ENCODE measurements at regions not wholly inside any gene's neighbourhood (a gene's known extent, or its start where the extent isn't known, plus 50 kb on each side); places are given as distances from the start of the nearest gene placed in this dataset.

- H3K23ac ChIP-seq (ENCODE audit: low read depth, low read length, poor library complexity), result no peak overlapping the region
- no peak overlapping the region for H3K27ac ChIP-seq (replicated peaks; ENCODE audit: low read length)
- no peaks in the 10 kb centered on the region for H3K79me1 ChIP-seq (ENCODE audit: low read depth, low read length)
- H2BK120ac ChIP-seq (ENCODE audit: low read depth, low read length), result no peak overlapping the region
- no peak overlapping the region for H3K9ac ChIP-seq (ENCODE audit: low read depth, low read length, poor library complexity)
- no peak overlapping the region for H2AK5ac ChIP-seq (ENCODE audit: low read depth, low read length)
- no peak overlapping the region for H3K14ac ChIP-seq (ENCODE audit: low read length)
- H3K4me3 ChIP-seq (ENCODE audit: low read length in 2 of 2), result no peak overlapping the region
- no peak overlapping the region for H4K8ac ChIP-seq (ENCODE audit: low read depth, low read length)
- H3K18ac ChIP-seq (ENCODE audit: low read length), result no peak overlapping the region
- no peak overlapping the region for H4K91ac ChIP-seq (ENCODE audit: low read depth, low read length, poor library complexity)
- H3K4ac ChIP-seq (ENCODE audit: low read length), result no peak overlapping the region
- H3K9me3 ChIP-seq (replicated peaks in 1 of 2; ENCODE audit: control insufficient read depth in 2 of 2, insufficient read depth in 1 of 2, low read depth in 1 of 2, low read length in 2 of 2), result peaks cover 0 to 2% of the 10 kb centered on the region in 2 donors
- peak overlapping the region; percentile 30 for H2BK15ac ChIP-seq (ENCODE audit: low read length)
- H2BK12ac ChIP-seq (ENCODE audit: low read length), result no peak overlapping the region
- no peak for DNase-seq (ENCODE audit: low spot score)
- H2AFZ ChIP-seq (ENCODE audit: low read length), result no peak overlapping the region
- WGBS, 2 donors (ENCODE audit: extremely low coverage in 2 of 2, insufficient read length in 2 of 2, insufficient replicate concordance in 1 of 2), result no CpG with 5 or more reads among the region's 9 CpGs
- H3K4me2 ChIP-seq (ENCODE audit: insufficient read depth, low read length, poor library complexity, severe bottlenecking), result no peak overlapping the region
- peaks cover 5 to 6% of the 10 kb centered on the region in 2 donors for H3K4me1 ChIP-seq (ENCODE audit: control insufficient read depth in 2 of 2, insufficient read depth in 1 of 2, low read depth in 1 of 2, low read length in 2 of 2)
- peaks cover 0 to 12% (median 0%) of the 10 kb centered on the region in 3 experiments for H3K27me3 ChIP-seq (ENCODE audit: control insufficient read depth in 3 of 3, insufficient read depth in 3 of 3, low read depth in 1 of 3, low read length in 3 of 3)
- H2BK5ac ChIP-seq (ENCODE audit: low read length), result no peak overlapping the region
- no peaks in the 10 kb centered on the region for H3K36me3 ChIP-seq (replicated peaks in 1 of 2; ENCODE audit: control insufficient read depth in 2 of 2, insufficient read depth in 2 of 2, low read length in 2 of 2)
Observed at GRCh38 chr2:105575499-105576025, 169.2 kb upstream of the NCK2 start.

DNA sequence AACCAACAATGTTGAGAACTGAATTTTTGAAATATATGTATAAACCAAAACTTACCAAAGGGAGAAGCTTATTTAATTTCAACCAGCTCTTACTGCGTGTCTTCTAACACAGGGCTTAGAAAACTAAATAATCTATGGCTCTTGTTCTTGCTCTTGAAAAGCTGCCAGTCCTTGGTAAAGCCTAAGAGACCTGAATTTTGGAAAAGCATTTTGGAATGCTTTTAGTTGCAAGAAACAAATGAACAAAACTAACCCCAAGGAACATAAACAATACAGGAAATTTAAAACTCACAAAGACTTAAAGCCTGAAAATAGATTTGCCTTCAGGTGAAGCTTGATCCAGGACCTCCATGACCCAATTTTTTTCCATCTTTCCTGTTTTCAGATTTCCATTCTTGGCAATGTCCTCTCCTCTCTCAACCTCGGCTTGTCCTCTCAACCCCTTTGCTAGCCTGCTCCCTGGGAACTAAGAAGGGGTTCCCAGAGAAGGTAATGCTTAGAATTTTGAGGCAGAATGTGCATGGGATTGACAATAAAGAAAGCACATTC lies 169.8 kb upstream of the NCK2 start:
- H3K9me3 ChIP-seq (replicated peaks in 1 of 2; ENCODE audit: control insufficient read depth in 2 of 2, insufficient read depth in 1 of 2, low read depth in 1 of 2, low read length in 2 of 2), result no peaks in the 10 kb centered on the region
- no peak overlapping the region for H4K8ac ChIP-seq (ENCODE audit: low read depth, low read length)
- H3K79me1 ChIP-seq (ENCODE audit: low read depth, low read length), result no peaks in the 10 kb centered on the region
- H2BK5ac ChIP-seq (ENCODE audit: low read length), result no peak overlapping the region
- H2AFZ ChIP-seq (ENCODE audit: low read length), result no peak overlapping the region
- no peak overlapping the region for H2AK5ac ChIP-seq (ENCODE audit: low read depth, low read length)
- no peak overlapping the region for H2BK12ac ChIP-seq (ENCODE audit: low read length)
- H3K23ac ChIP-seq (ENCODE audit: low read depth, low read length, poor library complexity), result no peak overlapping the region
- no peak overlapping the region for H3K14ac ChIP-seq (ENCODE audit: low read length)
- no peak for DNase-seq (ENCODE audit: low spot score)
- H3K4ac ChIP-seq (ENCODE audit: low read length), result no peak overlapping the region
- no CpG with 5 or more reads among the region's 2 CpGs for WGBS, 2 donors (ENCODE audit: extremely low coverage in 2 of 2, insufficient read length in 2 of 2, insufficient replicate concordance in 1 of 2)
- no peak overlapping the region for H3K18ac ChIP-seq (ENCODE audit: low read length)
- H3K27ac ChIP-seq (replicated peaks; ENCODE audit: low read length), result no peak overlapping the region
- H3K4me1 ChIP-seq (ENCODE audit: control insufficient read depth in 2 of 2, insufficient read depth in 1 of 2, low read depth in 1 of 2, low read length in 2 of 2), result peaks cover 5 to 6% of the 10 kb centered on the region in 2 donors
- no peak overlapping the region for H2BK120ac ChIP-seq (ENCODE audit: low read depth, low read length)
- no peak overlapping the region for H3K4me2 ChIP-seq (ENCODE audit: insufficient read depth, low read length, poor library complexity, severe bottlenecking)
- H4K91ac ChIP-seq (ENCODE audit: low read depth, low read length, poor library complexity), result no peak overlapping the region
- H3K9ac ChIP-seq (ENCODE audit: low read depth, low read length, poor library complexity), result no peak overlapping the region
- no peaks in the 10 kb centered on the region for H3K36me3 ChIP-seq (replicated peaks in 1 of 2; ENCODE audit: control insufficient read depth in 2 of 2, insufficient read depth in 2 of 2, low read length in 2 of 2)
- H3K4me3 ChIP-seq (ENCODE audit: low read length in 2 of 2), result no peak overlapping the region
- H3K27me3 ChIP-seq (ENCODE audit: control insufficient read depth in 3 of 3, insufficient read depth in 3 of 3, low read depth in 1 of 3, low read length in 3 of 3), result peaks cover 0 to 18% (median 0%) of the 10 kb centered on the region in 3 experiments
- H2BK15ac ChIP-seq (ENCODE audit: low read length), result no peak overlapping the region

GRCh38 chr2:105573910-105574655 lies 170.6 kb upstream of the NCK2 start:
- no peak overlapping the region for H2BK5ac ChIP-seq (ENCODE audit: low read length)

GRCh38 chr2:105573490-105573889 lies 171.2 kb upstream of the NCK2 start:
- H3K27me3 ChIP-seq (ENCODE audit: control insufficient read depth in 3 of 3, insufficient read depth in 3 of 3, low read depth in 1 of 3, low read length in 3 of 3), result peaks cover 0 to 20% (median 0%) of the 10 kb centered on the region in 3 experiments
- H3K4me3 ChIP-seq (ENCODE audit: low read length in 2 of 2), result no peak overlapping the region
- no peak overlapping the region for H3K27ac ChIP-seq (replicated peaks; ENCODE audit: low read length)
- H3K14ac ChIP-seq (ENCODE audit: low read length), result no peak overlapping the region
- no peak overlapping the region for H2AK5ac ChIP-seq (ENCODE audit: low read depth, low read length)
- no peak overlapping the region for H4K91ac ChIP-seq (ENCODE audit: low read depth, low read length, poor library complexity)
- H3K9me3 ChIP-seq (replicated peaks in 1 of 2; ENCODE audit: control insufficient read depth in 2 of 2, insufficient read depth in 1 of 2, low read depth in 1 of 2, low read length in 2 of 2), result no peaks in the 10 kb centered on the region
- no peak overlapping the region for H3K9ac ChIP-seq (ENCODE audit: low read depth, low read length, poor library complexity)
- H2BK15ac ChIP-seq (ENCODE audit: low read length), result no peak overlapping the region
- H2BK12ac ChIP-seq (ENCODE audit: low read length), result no peak overlapping the region
- no peak overlapping the region for H3K18ac ChIP-seq (ENCODE audit: low read length)
- no peak overlapping the region for H2AFZ ChIP-seq (ENCODE audit: low read length)
- no peak overlapping the region for H3K23ac ChIP-seq (ENCODE audit: low read depth, low read length, poor library complexity)
- no peak overlapping the region for H2BK120ac ChIP-seq (ENCODE audit: low read depth, low read length)
- no peaks in the 10 kb centered on the region for H3K79me1 ChIP-seq (ENCODE audit: low read depth, low read length)
- WGBS, 2 donors (ENCODE audit: extremely low coverage in 2 of 2, insufficient read length in 2 of 2, insufficient replicate concordance in 1 of 2), result no CpG with 5 or more reads among the region's 5 CpGs
- no peaks in the 10 kb centered on the region for H3K36me3 ChIP-seq (replicated peaks in 1 of 2; ENCODE audit: control insufficient read depth in 2 of 2, insufficient read depth in 2 of 2, low read length in 2 of 2)
- H4K8ac ChIP-seq (ENCODE audit: low read depth, low read length), result no peak overlapping the region
- DNase-seq (ENCODE audit: low spot score), result no peak
- H3K4me1 ChIP-seq (ENCODE audit: control insufficient read depth in 2 of 2, insufficient read depth in 1 of 2, low read depth in 1 of 2, low read length in 2 of 2), result peaks cover 5 to 6% of the 10 kb centered on the region in 2 donors
- no peak overlapping the region for H3K4me2 ChIP-seq (ENCODE audit: insufficient read depth, low read length, poor library complexity, severe bottlenecking)
- no peak overlapping the region for H3K4ac ChIP-seq (ENCODE audit: low read length)
- H2BK5ac ChIP-seq (ENCODE audit: low read length), result no peak overlapping the region

More at GRCh38 chr2:105573910-105574655, 170.6 kb upstream of the NCK2 start:
- H3K23ac ChIP-seq (ENCODE audit: low read depth, low read length, poor library complexity), result no peak overlapping the region
- no peak overlapping the region for H3K18ac ChIP-seq (ENCODE audit: low read length)
- no peak overlapping the region for H2BK120ac ChIP-seq (ENCODE audit: low read depth, low read length)
- no peak overlapping the region for H3K27ac ChIP-seq (replicated peaks; ENCODE audit: low read length)
- no peak overlapping the region for H2AK5ac ChIP-seq (ENCODE audit: low read depth, low read length)
- DNase-seq (ENCODE audit: low spot score), result no peak
- no peaks in the 10 kb centered on the region for H3K9me3 ChIP-seq (replicated peaks in 1 of 2; ENCODE audit: control insufficient read depth in 2 of 2, insufficient read depth in 1 of 2, low read depth in 1 of 2, low read length in 2 of 2)
- no peak overlapping the region for H2BK15ac ChIP-seq (ENCODE audit: low read length)
- peaks cover 5 to 6% of the 10 kb centered on the region in 2 donors for H3K4me1 ChIP-seq (ENCODE audit: control insufficient read depth in 2 of 2, insufficient read depth in 1 of 2, low read depth in 1 of 2, low read length in 2 of 2)
- no peak overlapping the region for H3K4me2 ChIP-seq (ENCODE audit: insufficient read depth, low read length, poor library complexity, severe bottlenecking)
- H3K27me3 ChIP-seq (ENCODE audit: control insufficient read depth in 3 of 3, insufficient read depth in 3 of 3, low read depth in 1 of 3, low read length in 3 of 3), result peaks cover 0 to 18% (median 0%) of the 10 kb centered on the region in 3 experiments
- no CpG with 5 or more reads among the region's 8 CpGs for WGBS, 2 donors (ENCODE audit: extremely low coverage in 2 of 2, insufficient read length in 2 of 2, insufficient replicate concordance in 1 of 2)
- no peak overlapping the region for H3K14ac ChIP-seq (ENCODE audit: low read length)
- H3K36me3 ChIP-seq (replicated peaks in 1 of 2; ENCODE audit: control insufficient read depth in 2 of 2, insufficient read depth in 2 of 2, low read length in 2 of 2), result no peaks in the 10 kb centered on the region
- H3K9ac ChIP-seq (ENCODE audit: low read depth, low read length, poor library complexity), result no peak overlapping the region
- H2AFZ ChIP-seq (ENCODE audit: low read length), result no peak overlapping the region
- no peak overlapping the region for H4K8ac ChIP-seq (ENCODE audit: low read depth, low read length)
- H3K4ac ChIP-seq (ENCODE audit: low read length), result no peak overlapping the region
- no peak overlapping the region for H4K91ac ChIP-seq (ENCODE audit: low read depth, low read length, poor library complexity)
- H3K4me3 ChIP-seq (ENCODE audit: low read length in 2 of 2), result no peak overlapping the region
- no peaks in the 10 kb centered on the region for H3K79me1 ChIP-seq (ENCODE audit: low read depth, low read length)
- no peak overlapping the region for H2BK12ac ChIP-seq (ENCODE audit: low read length)
